ENCODE measurements at regions not wholly inside any gene's neighbourhood (a gene's known extent, or its start where the extent isn't known, plus 50 kb on each side); places are given as distances from the start of the nearest gene placed in this dataset.

DNA sequence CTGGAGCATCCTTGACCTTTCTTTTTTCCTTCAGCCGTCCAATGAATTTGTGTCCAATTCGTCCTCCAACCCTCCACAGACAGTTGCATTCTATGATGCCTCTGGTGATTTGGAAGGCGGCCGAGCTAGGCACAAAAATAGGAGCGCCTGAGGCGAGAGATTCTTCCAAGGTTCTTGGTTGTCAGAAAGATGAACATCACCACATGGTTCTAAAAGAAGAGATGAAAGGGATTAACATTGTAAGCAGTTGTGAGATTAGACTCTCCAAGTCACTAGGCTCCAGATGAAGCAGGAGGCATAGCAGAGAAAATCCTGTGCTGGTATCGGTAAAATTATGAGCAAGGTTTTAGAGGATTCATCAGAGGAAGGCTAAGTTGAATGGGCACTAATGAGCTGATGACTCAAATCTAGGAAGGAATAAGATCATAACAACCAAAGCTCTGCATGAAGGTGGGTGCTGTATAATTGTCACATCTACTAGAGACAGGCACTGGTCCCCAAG lies 75.4 kb upstream of the MAP4K3 start:
- Histone ChIP-seq H3K4me1 (peaks cover 7 to 20% of the 10 kb centered on the region in 2 donors), H3K9me3 (no peaks in the 10 kb centered on the region), H3K27me3 (no peaks in the 10 kb centered on the region), H3K36me3 (no peaks in the 10 kb centered on the region), H3K27ac (peak overlapping the region; percentile 82), H3K4me3 (no peak overlapping the region)
- peak; percentile 71 to 85 for DNase-seq
- TF ChIP-seq CTCF (IDR thresholded peaks at IDR 0.05) (peak in 1 of 4 experiments; percentile 0), POLR2A (IDR thresholded peaks at IDR 0.05) (no peak)
- intact Hi-C loops (cut with DNase I; ENCODE audit: low total_unique reads): no loop called here

GRCh38 chr2:39512941-39513340 lies 75.9 kb upstream of the MAP4K3 start:
- Histone ChIP-seq H3K4me1 (peaks cover 8 to 18% of the 10 kb centered on the region in 2 donors), H3K9me3 (no peaks in the 10 kb centered on the region), H3K27ac (peak overlapping the region; percentile 82), H3K36me3 (no peaks in the 10 kb centered on the region), H3K27me3 (no peaks in the 10 kb centered on the region), H3K4me3 (no peak overlapping the region)
- TF ChIP-seq POLR2A (IDR thresholded peaks at IDR 0.05): no peak
- TF ChIP-seq CTCF (IDR thresholded peaks at IDR 0.05): no peak
- intact Hi-C loops (cut with DNase I; ENCODE audit: low total_unique reads): no loop called here
- DNase-seq: no peak

- Histone ChIP-seq H3K27me3 (no peaks in the 10 kb centered on the region), H3K4me1 (peaks cover 8 to 16% of the 10 kb centered on the region in 2 donors), H3K4me3 (no peak overlapping the region), H3K27ac (peak overlapping the region; percentile 82), H3K9me3 (no peaks in the 10 kb centered on the region), H3K36me3 (no peaks in the 10 kb centered on the region)
- intact Hi-C loops (cut with DNase I; ENCODE audit: low total_unique reads): no loop called here
- DNase-seq: peak; percentile 54 to 77
- TF ChIP-seq POLR2A (IDR thresholded peaks at IDR 0.05) (no peak), CTCF (IDR thresholded peaks at IDR 0.05) (peak; percentile 27 to 58 (median 48))
Observed at GRCh38 chr2:39513641-39514094, 76.6 kb upstream of the MAP4K3 start.

- no peaks in the 10 kb centered on the region for H3K36me3 ChIP-seq
- DNase-seq: no peak
- peak overlapping the region in 1 of 2 donors; percentile 82 for H3K27ac ChIP-seq
- H3K4me1 ChIP-seq: peaks cover 8 to 16% of the 10 kb centered on the region in 2 donors
- H3K9me3 ChIP-seq: no peaks in the 10 kb centered on the region
- H3K4me3 ChIP-seq: no peak overlapping the region
- intact Hi-C loops (cut with DNase I; ENCODE audit: low total_unique reads): no loop called here
- TF ChIP-seq POLR2A (IDR thresholded peaks at IDR 0.05): no peak
- H3K27me3 ChIP-seq: no peaks in the 10 kb centered on the region
Observed at GRCh38 chr2:39514825-39515224, 77.7 kb upstream of the MAP4K3 start.

GRCh38 chr2:39515273-39515896 lies 78.3 kb upstream of the MAP4K3 start:
- Histone ChIP-seq H3K27me3 (no peaks in the 10 kb centered on the region), H3K4me1 (peaks cover 8 to 16% of the 10 kb centered on the region in 2 donors), H3K9me3 (no peaks in the 10 kb centered on the region), H3K27ac (peak overlapping the region; percentile 17 to 82), H3K36me3 (no peaks in the 10 kb centered on the region), H3K4me3 (no peak overlapping the region)
- no peak for DNase-seq
- intact Hi-C loops (cut with DNase I; ENCODE audit: low total_unique reads): no loop called here
- TF ChIP-seq POLR2A (IDR thresholded peaks at IDR 0.05) (no peak), CTCF (IDR thresholded peaks at IDR 0.05) (no peak)

All from uterus (tissue), 3 donors.